Naive thymus-derived CD4-positive, alpha-beta T cell (primary cell): ENCODE measurements at regions not wholly inside any gene's neighbourhood (a gene's known extent, or its start where the extent isn't known, plus 50 kb on each side); places are given as distances from the start of the nearest gene placed in this dataset.
A peak's percentile ranks its signal among the peaks of the same experiment; 100 is the strongest.
"Not testable (repeated sequence)": the region's sequence is repeated elsewhere in the genome, so short reads cannot be mapped to it uniquely, and the experiment has no call there.

Experiments
- ATAC-seq: fragments of 150-1000 bp; cut with Tn5 transposase; 2 replicates; pipeline ENCODE4 v1.10.0; 2021; ENCODE audit warnings: mild to moderate bottlenecking, moderate library complexity
- CTCF ChIA-PET: fragments of 350-600 bp; sonication (Branson Sonifier 250); formaldehyde crosslinking; loops from one replicate; lab custom pipeline; 2021; ENCODE audit warnings: antibody characterized with exemption; lab: Charles Lee
- POLR2A ChIA-PET: fragments of 350-600 bp; sonication (Branson Sonifier 250); formaldehyde crosslinking; loops from one replicate; lab custom pipeline; 2021; ENCODE audit warnings: antibody characterized with exemption, inconsistent platforms; lab: Charles Lee
- DNase-seq, 9 donors: peaks; one replicate each; pipeline versions ENCODE4 v3.0.0 to v3.0.0-alpha.2; 2020 to 2022; ENCODE audit warnings: mixed read lengths in 1 of 9
- H3K27ac ChIP-seq: one replicate; pipeline ENCODE4 v1.7.0; 2013; ENCODE audit warnings: mild to moderate bottlenecking, low read depth, low read length, moderate library complexity
- H3K27me3 ChIP-seq, 2 donors: one replicate each; pipeline ENCODE4 v1.7.0; 2013; ENCODE audit warnings: low read length in 2 of 2, mild to moderate bottlenecking in 2 of 2, moderate library complexity in 2 of 2; ENCODE audit not compliant: control insufficient read depth in 2 of 2, insufficient read depth in 2 of 2
- H3K36me3 ChIP-seq, 3 experiments: 1 replicate in 2 of 3; 2 replicates in 1 of 3; pipeline ENCODE4 v1.7.0; 2013; ENCODE audit warnings: low read length in 3 of 3, mild to moderate bottlenecking in 3 of 3, moderate library complexity in 1 of 3; ENCODE audit not compliant: insufficient read depth in 3 of 3, control insufficient read depth in 2 of 3
- H3K4me1 ChIP-seq, 2 donors: one replicate each; pipeline ENCODE4 v1.7.0; 2013; ENCODE audit warnings: low read length in 2 of 2, mild to moderate bottlenecking in 2 of 2, moderate library complexity in 1 of 2; ENCODE audit not compliant: control insufficient read depth in 2 of 2, insufficient read depth in 2 of 2
- H3K4me3 ChIP-seq: 2 replicates; pipeline ENCODE4 v1.7.0; 2013; ENCODE audit warnings: mild to moderate bottlenecking, low read length
- H3K9me3 ChIP-seq, 3 experiments: 1 replicate in 2 of 3; 2 replicates in 1 of 3; pipeline ENCODE4 v1.7.0; 2013; ENCODE audit warnings: low read length in 3 of 3; ENCODE audit not compliant: control insufficient read depth in 2 of 3
- H3K27ac Mint-ChIP-seq, 9 donors: one replicate each; pipeline ENCODE4 v1.8.0; 2020 to 2022; ENCODE audit warnings: mixed read lengths in 9 of 9, mild to moderate bottlenecking in 8 of 9, moderate library complexity in 5 of 9, inconsistent platforms in 2 of 9
- H3K27me3 Mint-ChIP-seq, 5 donors: one replicate each; pipeline ENCODE4 v1.8.0; 2021 to 2022; ENCODE audit warnings: mixed read lengths in 5 of 5, mild to moderate bottlenecking in 1 of 5
- H3K36me3 Mint-ChIP-seq, 5 donors: one replicate each; pipeline ENCODE4 v1.8.0; 2020 to 2022; ENCODE audit warnings: mixed read lengths in 5 of 5, mild to moderate bottlenecking in 3 of 5, inconsistent platforms in 1 of 5
- H3K4me1 Mint-ChIP-seq, 7 donors: one replicate each; pipeline ENCODE4 v1.8.0; 2020 to 2022; ENCODE audit warnings: mixed read lengths in 7 of 7, mild to moderate bottlenecking in 3 of 7, inconsistent platforms in 1 of 7
- H3K4me3 Mint-ChIP-seq, 10 donors: one replicate each; pipeline ENCODE4 v1.8.0; 2020 to 2022; ENCODE audit warnings: mild to moderate bottlenecking in 10 of 10, mixed read lengths in 10 of 10, moderate library complexity in 6 of 10, inconsistent platforms in 2 of 10
- H3K9me3 Mint-ChIP-seq, 11 donors: one replicate each; pipeline ENCODE4 v1.8.0; 2020 to 2022; ENCODE audit warnings: mixed read lengths in 11 of 11, mild to moderate bottlenecking in 4 of 11, inconsistent platforms in 1 of 11, moderate library complexity in 1 of 11
- intact Hi-C, 2 donors: fragments of 100-400 bp; cut with micrococcal nuclease; formaldehyde crosslinking; loops; one replicate each; pipeline ENCODE4 v1.15.1; 2023

GRCh38 chr14:71771421-71771820 lies 160.8 kb upstream of the RGS6 start:
- H3K4me3 Mint-ChIP-seq, DNase-seq, H3K4me3 ChIP-seq, H3K9me3 ChIP-seq, H3K4me1 ChIP-seq, H3K27ac Mint-ChIP-seq, CTCF ChIA-PET, POLR2A ChIA-PET, H3K36me3 ChIP-seq, H3K27me3 ChIP-seq, ATAC-seq, H3K27ac ChIP-seq, H3K4me1 Mint-ChIP-seq, intact Hi-C loops: not testable (repeated sequence)
- Mint-ChIP-seq H3K27me3 (peaks cover 24 to 35% (median 31%) of the 10 kb centered on the region in 5 donors), H3K36me3 (peaks cover 0 to 11% (median 5%) of the 10 kb centered on the region in 5 donors), H3K9me3 (peaks cover 0 to 35% (median 16%) of the 10 kb centered on the region in 11 donors)

GRCh38 chr14:71771996-71772395 lies 160.2 kb upstream of the RGS6 start:
- intact Hi-C loops, DNase-seq, H3K27ac ChIP-seq, H3K4me1 Mint-ChIP-seq, H3K4me1 ChIP-seq, H3K27ac Mint-ChIP-seq, H3K36me3 ChIP-seq, H3K4me3 ChIP-seq, H3K4me3 Mint-ChIP-seq, H3K27me3 ChIP-seq, ATAC-seq, CTCF ChIA-PET, H3K9me3 ChIP-seq: not testable (repeated sequence)
- Mint-ChIP-seq H3K36me3 (peaks cover 0 to 11% (median 5%) of the 10 kb centered on the region in 5 donors), H3K27me3 (peaks cover 29 to 34% (median 31%) of the 10 kb centered on the region in 5 donors), H3K9me3 (peaks cover 0 to 35% (median 16%) of the 10 kb centered on the region in 11 donors)
- POLR2A ChIA-PET, result interaction anchor here (0.7 kb wide), 1 partner anchor 113 kb away, joined by 3 read pairs; no protein-coding TSS in a partner anchor

GRCh38 chr14:71773898-71774481 lies 158.2 kb upstream of the RGS6 start:
- H3K27me3 Mint-ChIP-seq, result peaks cover 22 to 41% (median 38%) of the 10 kb centered on the region in 5 donors
- CTCF ChIA-PET, result interaction anchor here (0.9 kb wide), 1 partner anchor 21 kb away, joined by 3 read pairs; no protein-coding TSS in a partner anchor
- no peaks in the 10 kb centered on the region for H3K9me3 ChIP-seq

GRCh38 chr14:71776471-71777360 lies 155.5 kb upstream of the RGS6 start:
- Mint-ChIP-seq H3K27ac (no peak overlapping the region), H3K27me3 (peaks cover 20 to 58% (median 49%) of the 10 kb centered on the region in 5 donors), H3K4me3 (no peak overlapping the region)

More at GRCh38 chr14:71773898-71774481, 158.2 kb upstream of the RGS6 start:
- no peak overlapping the region for H3K4me3 Mint-ChIP-seq
- ATAC-seq (no peak), DNase-seq (no peak)
- POLR2A ChIA-PET, result no interaction called here
- Histone ChIP-seq H3K4me1 (no peaks in the 10 kb centered on the region), H3K36me3 (no peaks in the 10 kb centered on the region), H3K27ac (no peak overlapping the region), H3K27me3 (no peaks in the 10 kb centered on the region), H3K4me3 (no peak overlapping the region)
- peak overlapping the region in 1 of 9 donors; percentile 55 for H3K27ac Mint-ChIP-seq
- peaks cover 0 to 17% (median 0%) of the 10 kb centered on the region in 7 donors for H3K4me1 Mint-ChIP-seq
- intact Hi-C loops, result no loop called here
- peaks cover 0 to 35% (median 16%) of the 10 kb centered on the region in 11 donors for H3K9me3 Mint-ChIP-seq
- H3K36me3 Mint-ChIP-seq, result peaks cover 0 to 11% (median 5%) of the 10 kb centered on the region in 5 donors

GRCh38 chr14:71780075-71780474 lies 152.2 kb upstream of the RGS6 start:
- intact Hi-C loops, result no loop called here
- no peak for ATAC-seq
- H3K4me1 ChIP-seq, result no peaks in the 10 kb centered on the region
- H3K36me3 ChIP-seq, result no peaks in the 10 kb centered on the region
- POLR2A ChIA-PET, result no interaction called here
- no peak overlapping the region for H3K4me3 ChIP-seq
- CTCF ChIA-PET, result interaction anchor here (0.7 kb wide), 1 partner anchor 16 kb away, joined by 5 read pairs; no protein-coding TSS in a partner anchor
- H3K9me3 ChIP-seq, result no peaks in the 10 kb centered on the region
- Mint-ChIP-seq H3K4me3 (no peak overlapping the region), H3K4me1 (peaks cover 0 to 17% (median 0%) of the 10 kb centered on the region in 7 donors), H3K36me3 (no peaks in the 10 kb centered on the region), H3K27ac (no peak overlapping the region), H3K27me3 (peaks cover 22 to 42% (median 39%) of the 10 kb centered on the region in 5 donors), H3K9me3 (peaks cover 0 to 6% (median 0%) of the 10 kb centered on the region in 11 donors)
- H3K27ac ChIP-seq, result no peak overlapping the region
- no peaks in the 10 kb centered on the region for H3K27me3 ChIP-seq
- DNase-seq, result no peak

More at GRCh38 chr14:71776471-71777360, 155.5 kb upstream of the RGS6 start:
- ATAC-seq (no peak), DNase-seq (no peak)
- ChIA-PET POLR2A (no interaction called here), CTCF (interaction anchor here (0.6 kb wide), 1 partner anchor 403 kb away, joined by 5 read pairs; no protein-coding TSS in a partner anchor)
- Histone ChIP-seq H3K4me1 (no peaks in the 10 kb centered on the region), H3K9me3 (no peaks in the 10 kb centered on the region), H3K27me3 (no peaks in the 10 kb centered on the region), H3K4me3 (no peak overlapping the region), H3K36me3 (no peaks in the 10 kb centered on the region), H3K27ac (no peak overlapping the region)
- Mint-ChIP-seq H3K36me3 (peaks cover 0 to 11% (median 5%) of the 10 kb centered on the region in 5 donors), H3K9me3 (peaks cover 0 to 35% (median 16%) of the 10 kb centered on the region in 11 donors), H3K4me1 (peaks cover 0 to 17% (median 0%) of the 10 kb centered on the region in 7 donors)
- intact Hi-C loops, result no loop called here

DNA sequence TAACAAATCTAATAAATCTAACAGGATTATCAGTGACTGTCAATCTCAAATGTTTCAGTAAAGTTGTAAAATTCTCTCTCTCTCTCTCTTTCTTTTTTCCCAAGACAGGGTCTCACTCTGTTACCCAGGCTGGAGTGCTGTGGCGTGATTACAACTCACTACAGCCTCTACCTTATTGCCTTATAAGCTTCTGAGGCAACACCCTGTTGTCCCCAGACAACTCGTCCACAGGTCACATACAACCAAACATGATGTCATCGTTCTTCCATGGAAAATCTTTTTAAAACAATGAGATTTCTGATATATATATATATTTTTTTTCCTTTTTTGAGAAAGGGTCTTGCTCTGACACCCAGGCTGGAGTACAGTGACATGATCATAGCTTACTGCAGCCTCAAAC lies 151.4 kb upstream of the RGS6 start:
- Mint-ChIP-seq H3K4me3 (no peak overlapping the region), H3K27me3 (peaks cover 17 to 35% (median 32%) of the 10 kb centered on the region in 5 donors), H3K36me3 (no peaks in the 10 kb centered on the region), H3K9me3 (peaks cover 0 to 4% (median 0%) of the 10 kb centered on the region in 11 donors), H3K4me1 (peaks cover 0 to 17% (median 0%) of the 10 kb centered on the region in 7 donors), H3K27ac (no peak overlapping the region)
- CTCF ChIA-PET, result no interaction called here
- intact Hi-C loops, result no loop called here
- Histone ChIP-seq H3K4me1 (no peaks in the 10 kb centered on the region), H3K36me3 (no peaks in the 10 kb centered on the region), H3K9me3 (no peaks in the 10 kb centered on the region), H3K27ac (no peak overlapping the region), H3K27me3 (no peaks in the 10 kb centered on the region), H3K4me3 (no peak overlapping the region)
- ATAC-seq (no peak), DNase-seq (no peak)
- POLR2A ChIA-PET, result no interaction called here
